K562 (cell line): ENCODE measurements at regions not wholly inside any gene's neighbourhood (a gene's known extent, or its start where the extent isn't known, plus 50 kb on each side); places are given as distances from the start of the nearest gene placed in this dataset.

ENCODE experiments used
- ATAC-seq: fragments of 200-7000 bp; cut with Tn5 transposase; 3 replicates; pipeline ENCODE4 v1.9.1; 2020; ENCODE audit warnings: moderate library complexity
- BruUV-seq: library from RNA; stranded (reverse); fragments of 400-500 nt; replicated peaks from 2 replicates; lab custom pipeline; 2021; lab: Mats Ljungman, UMichigan
- CTCF ChIA-PET: fragments of 300-600 bp; formaldehyde crosslinking; extraction: SDS; loops from one replicate; lab custom pipeline; 2021; ENCODE audit warnings: low intra/inter-chr PET ratio; lab: Yijun Ruan, JAX
- POLR2A ChIA-PET: fragments of 300-600, 350-650 bp; sonication (Branson Sonifier 250); formaldehyde crosslinking; extraction: SDS; loops from one replicate; lab custom pipeline; 2021; ENCODE audit warnings: antibody characterized with exemption, inconsistent platforms; lab: Yijun Ruan, JAX
- DNase-seq, 4 experiments: peaks; one replicate each; pipeline versions ENCODE4 v3.0.0 to v3.0.0-alpha.2; 2011 to 2018; ENCODE audit warnings: low spot score in 3 of 4, mixed read lengths in 3 of 4; ENCODE audit errors: extremely low read depth in 1 of 4
- FAIRE-seq: peaks from 2 replicates; lab custom pipeline; 2011; peaks lifted over from hg19 to GRCh38; lab: Jason Lieb, UNC
- H2AFZ ChIP-seq: 2 replicates; pipeline ENCODE4 v1.6.0; 2011; ENCODE audit warnings: low read depth, low read length, control low read depth, inconsistent platforms
- H3K27ac ChIP-seq: fragments of 200-600 bp; 3 replicates; pipeline ENCODE4 v1.8.0; 2011; ENCODE audit warnings: low read depth, mild to moderate bottlenecking, control low read depth, inconsistent platforms, low read length, moderate library complexity, mixed read lengths; ENCODE audit errors: extremely low read depth
- H3K27me3 ChIP-seq, 2 experiments: fragments of 300-600 bp in 1 of 2; 2 replicates in 1 of 2; 3 replicates in 1 of 2; pipeline versions ENCODE4 v1.6.0 to v1.8.0; 2011; ENCODE audit warnings: inconsistent platforms in 2 of 2, low read length in 2 of 2, mild to moderate bottlenecking in 1 of 2, mixed read lengths in 1 of 2, moderate library complexity in 1 of 2; ENCODE audit not compliant: control insufficient read depth in 2 of 2, insufficient read depth in 2 of 2
- H3K36me3 ChIP-seq: fragments of 300-600 bp; 3 replicates; pipeline ENCODE4 v1.8.0; 2011; ENCODE audit warnings: mild to moderate bottlenecking, low read length, inconsistent platforms; ENCODE audit not compliant: control insufficient read depth, insufficient read depth
- H3K4me1 ChIP-seq, 2 experiments: fragments of 200-600 bp in 1 of 2; replicated peaks in 1 of 2; 2 replicates in 1 of 2; 3 replicates in 1 of 2; pipeline versions ENCODE4 v1.5.1 to v1.8.0; 2011; ENCODE audit warnings: inconsistent platforms in 2 of 2, low read length in 2 of 2, mild to moderate bottlenecking in 1 of 2, mixed read lengths in 1 of 2, moderate library complexity in 1 of 2; ENCODE audit not compliant: control insufficient read depth in 2 of 2, insufficient read depth in 2 of 2
- H3K4me2 ChIP-seq: 2 replicates; pipeline ENCODE4 v1.6.1; 2011; ENCODE audit warnings: low read length, control low read depth, inconsistent platforms, mixed read lengths; ENCODE audit not compliant: insufficient read depth
- H3K4me3 ChIP-seq: fragments of 200-600 bp; sonication (generic), shearing (Covaris generic); 2 replicates; pipeline ENCODE4 v1.5.1; 2016; ENCODE audit warnings: control low read depth, inconsistent platforms
- H3K79me2 ChIP-seq: fragments of 200-600 bp; 3 replicates; pipeline ENCODE4 v1.8.0; 2011; ENCODE audit warnings: low read length, inconsistent platforms; ENCODE audit not compliant: control insufficient read depth, insufficient read depth
- H3K9ac ChIP-seq, 2 experiments: 2 replicates each; pipeline versions ENCODE4 v1.6.0 to v1.6.1; 2011; ENCODE audit warnings: low read depth in 2 of 2, low read length in 2 of 2, control low read depth in 1 of 2, inconsistent platforms in 1 of 2, mild to moderate bottlenecking in 1 of 2, mixed read lengths in 1 of 2; ENCODE audit not compliant: insufficient read depth in 1 of 2
- H3K9me1 ChIP-seq: one replicate; pipeline ENCODE4 v1.6.0; 2011; ENCODE audit warnings: inconsistent platforms, mild to moderate bottlenecking, low read length, moderate library complexity; ENCODE audit not compliant: control insufficient read depth, insufficient read depth
- H3K9me3 ChIP-seq: replicated peaks from 2 replicates; pipeline ENCODE4 v1.5.1; 2011; ENCODE audit warnings: low read depth, low read length, inconsistent platforms; ENCODE audit not compliant: control insufficient read depth, insufficient read depth
- H4K20me1 ChIP-seq: replicated peaks from 2 replicates; pipeline ENCODE4 v1.6.1; 2011; ENCODE audit warnings: low read length, inconsistent platforms, mixed read lengths; ENCODE audit not compliant: control insufficient read depth, insufficient read depth
- ARID3A ChIP-seq: IDR thresholded peaks from 2 replicates; pipeline ENCODE4 v1.6.1; 2012; ENCODE audit warnings: low read depth, low read length, improper control_type of control experiment, borderline replicate concordance
- ATF1 ChIP-seq, 2 experiments: fragments of 450-650 bp in 1 of 2; IDR thresholded peaks; 2 replicates each; pipeline ENCODE4 v1.6.1; 2016; ENCODE audit warnings: missing compliant biosample characterization in 1 of 2, missing genetic modification characterization in 1 of 2
- CBX1 ChIP-seq: sonication (generic); IDR thresholded peaks from 2 replicates; pipeline ENCODE4 v1.6.1; 2016; ENCODE audit warnings: antibody characterized with exemption, low read depth, mild to moderate bottlenecking
- CBX2 ChIP-seq: fragments of 200-600 bp; sonication (generic); IDR thresholded peaks from one replicate; pipeline ENCODE4 v1.6.1; 2012; ENCODE audit warnings: mild to moderate bottlenecking, low read length, inconsistent platforms; ENCODE audit not compliant: insufficient read depth, poor library complexity, severe bottlenecking
- GATA2 ChIP-seq: sonication (generic); formaldehyde crosslinking; IDR thresholded peaks from 2 replicates; pipeline ENCODE4 v1.4.0; 2020; ENCODE audit warnings: mild to moderate bottlenecking, missing genetic modification reagents
- GTF2E2 ChIP-seq: fragments of 200-800 bp; sonication (Bioruptor generic); IDR thresholded peaks from 2 replicates; pipeline ENCODE4 v1.6.1; 2016; ENCODE audit warnings: missing genetic modification characterization, missing compliant biosample characterization
- HDAC3 ChIP-seq: fragments of 450-650 bp; IDR thresholded peaks from 2 replicates; pipeline ENCODE4 v1.6.1; 2018; ENCODE audit warnings: borderline replicate concordance, mild to moderate bottlenecking, moderate library complexity; ENCODE audit not compliant: partially characterized antibody
- HNRNPK ChIP-seq: fragments of 200-400 bp; formaldehyde crosslinking; IDR thresholded peaks from one replicate; pipeline ENCODE4 v1.6.1; 2018; ENCODE audit warnings: mild to moderate bottlenecking, low read depth, low read length; ENCODE audit not compliant: poor library complexity, severe bottlenecking
- NONO ChIP-seq, 2 experiments: fragments of 200-400 bp in 1 of 2; fragments of 450-650 bp in 1 of 2; formaldehyde crosslinking in 1 of 2; IDR thresholded peaks; 2 replicates each; pipeline ENCODE4 v1.6.1; 2017; ENCODE audit warnings: low read depth in 2 of 2, mild to moderate bottlenecking in 2 of 2, moderate library complexity in 2 of 2, low read length in 1 of 2
- TBP ChIP-seq: optimal IDR thresholded peaks from 2 replicates; pipeline ENCODE3; 2011; ENCODE audit warnings: low read depth, low read length, improper control_type of control experiment
- WGBS: fragments of 100-300 bp; shearing (Covaris generic); methylation state at CpG from one replicate; pipeline ENCODE4 v1.1.6; 2016; ENCODE audit warnings: low coverage, mixed read lengths; ENCODE audit not compliant: insufficient coverage; ENCODE audit errors: missing lambda C conversion rate; 5-methylcytosine and 5-hydroxymethylcytosine counted together
- in situ Hi-C: fragments of 300-500 bp; cut with MboI; formaldehyde crosslinking; loops from 4 replicates; pipeline ENCODE4 v1.15.0; 2018; ENCODE audit warnings: inconsistent platforms, mixed read lengths
- intact Hi-C: fragments of 100-400 bp; cut with micrococcal nuclease; formaldehyde crosslinking; loops from 2 replicates; pipeline ENCODE4 v1.14.2; 2022
- TF ChIP-seq, protein P1 (sequence below): fragments of 450-650 bp; IDR thresholded peaks from 2 replicates; pipeline ENCODE4 v1.7.0; 2016; ENCODE audit warnings: borderline replicate concordance

DNA sequence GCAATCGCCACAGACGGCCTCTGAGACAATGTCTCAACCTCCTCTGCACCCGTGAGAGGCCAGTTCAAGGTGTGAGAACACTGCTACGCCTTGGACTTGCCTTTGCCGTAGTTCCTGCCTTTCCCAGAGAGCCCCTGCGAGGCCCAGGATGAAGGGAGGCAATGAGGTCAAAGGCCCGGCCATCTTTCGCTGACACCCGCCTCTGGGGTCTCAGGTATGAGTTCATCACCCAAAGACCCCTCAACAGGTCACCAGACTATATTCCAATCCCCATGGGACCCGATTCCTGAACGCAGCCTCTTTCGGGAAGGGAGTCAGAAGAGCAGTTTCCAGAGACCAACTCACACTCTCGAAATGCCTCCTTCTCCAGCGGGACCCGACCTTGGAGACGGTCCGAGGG lies 573.5 kb downstream of the KCNJ18 start:
- Histone ChIP-seq H3K4me1 (peaks cover 2 to 10% of the 10 kb centered on the region in 2 experiments; a peak in 4 of 5 replicates), H3K27me3 (no peaks in the 10 kb centered on the region), H3K9me1 (no peaks in the 10 kb centered on the region), H3K27ac (no peak overlapping the region), H2AFZ (peak overlapping the region; percentile 95), H3K4me2 (peak overlapping the region; percentile 61), H3K4me3 (no peak overlapping the region), H3K9ac (peak overlapping the region in 1 of 2 experiments; percentile 31; a peak in 1 of 4 replicates), H4K20me1 (no peaks in the 10 kb centered on the region), H3K9me3 (no peaks in the 10 kb centered on the region; the same call in 1 of the 2 replicates), H3K36me3 (no peaks in the 10 kb centered on the region), H3K79me2 (no peaks in the 10 kb centered on the region)
- no peak for DNase-seq
- no TSS peak for BruUV-seq
- TF ChIP-seq CBX2 (no peak), GATA2 (CRISPR knock-in tag) (no peak), HDAC3 (no peak), TBP (no peak), ARID3A (no peak), HNRNPK (no peak), GTF2E2 (tag) (no peak), ATF1 (CRISPR knock-in tag; IDR thresholded peaks at IDR 0.05) (no peak), ATF1 (tag; IDR thresholded peaks at IDR 0.05) (no peak), CBX1 (no peak), NONO (IDR thresholded peaks at IDR 0.05; ENCODE audit: low read depth in 2 of 2, low read length in 1 of 2) (no peak)
- TF ChIP-seq, protein P1, sequence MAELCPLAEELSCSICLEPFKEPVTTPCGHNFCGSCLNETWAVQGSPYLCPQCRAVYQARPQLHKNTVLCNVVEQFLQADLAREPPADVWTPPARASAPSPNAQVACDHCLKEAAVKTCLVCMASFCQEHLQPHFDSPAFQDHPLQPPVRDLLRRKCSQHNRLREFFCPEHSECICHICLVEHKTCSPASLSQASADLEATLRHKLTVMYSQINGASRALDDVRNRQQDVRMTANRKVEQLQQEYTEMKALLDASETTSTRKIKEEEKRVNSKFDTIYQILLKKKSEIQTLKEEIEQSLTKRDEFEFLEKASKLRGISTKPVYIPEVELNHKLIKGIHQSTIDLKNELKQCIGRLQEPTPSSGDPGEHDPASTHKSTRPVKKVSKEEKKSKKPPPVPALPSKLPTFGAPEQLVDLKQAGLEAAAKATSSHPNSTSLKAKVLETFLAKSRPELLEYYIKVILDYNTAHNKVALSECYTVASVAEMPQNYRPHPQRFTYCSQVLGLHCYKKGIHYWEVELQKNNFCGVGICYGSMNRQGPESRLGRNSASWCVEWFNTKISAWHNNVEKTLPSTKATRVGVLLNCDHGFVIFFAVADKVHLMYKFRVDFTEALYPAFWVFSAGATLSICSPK: no peak
- in situ Hi-C loops (loop anchor here (5.0 kb wide), 1 partner anchor 44 kb away; no protein-coding TSS in a partner anchor), intact Hi-C loops (no loop called here)
- no peak for FAIRE-seq
- CTCF ChIA-PET: no interaction called here
- WGBS: 57% methylated on average over 13 of the region's 17 CpGs
- ATAC-seq: no peak
- POLR2A ChIA-PET: no interaction called here
